ENCODE measurements at regions not wholly inside any gene's neighbourhood (a gene's known extent, or its start where the extent isn't known, plus 50 kb on each side); places are given as distances from the start of the nearest gene placed in this dataset.

DNA sequence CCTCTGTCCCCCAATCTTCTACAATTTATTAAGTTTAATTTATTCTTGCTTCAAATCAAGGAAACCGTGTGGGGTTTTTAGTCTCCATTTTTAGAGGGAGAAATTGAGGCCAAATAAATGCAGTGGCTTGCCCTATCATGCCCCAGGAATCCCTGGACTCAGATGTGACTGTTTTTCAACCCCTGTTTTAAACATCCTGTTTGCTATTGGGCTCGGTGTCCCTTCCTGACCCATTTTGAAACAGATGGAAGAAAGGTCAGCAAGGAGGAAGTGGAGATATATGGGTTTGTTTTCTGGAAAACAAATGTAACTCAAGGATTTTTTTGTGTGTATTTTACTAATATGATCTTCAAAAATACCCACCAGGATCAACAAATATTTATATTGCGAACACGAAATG is 84.7 kb downstream of the DACT1 start:
- no peak overlapping the region for H2AFZ ChIP-seq (ENCODE audit: low read depth, low read length)
- no peaks in the 10 kb centered on the region for H3K79me2 ChIP-seq (ENCODE audit: insufficient read depth, low read length)
- no peaks in the 10 kb centered on the region for H4K20me1 ChIP-seq (ENCODE audit: insufficient read depth, low read length)
- H3K4me2 ChIP-seq (ENCODE audit: insufficient read depth, low read length): no peak overlapping the region
- H3K4me1 ChIP-seq (ENCODE audit: insufficient read depth, low read length): no peaks in the 10 kb centered on the region
- H3K36me3 ChIP-seq (ENCODE audit: insufficient read depth, low read length): no peaks in the 10 kb centered on the region
- no peaks in the 10 kb centered on the region for H3K27me3 ChIP-seq (ENCODE audit: insufficient read depth, low read length, poor library complexity)
- DNase-seq (no peak), ATAC-seq (ENCODE audit: insufficient read depth, low read depth) (no peak)
- no peak for TF ChIP-seq EZH2 (IDR thresholded peaks at IDR 0.05; ENCODE audit: borderline replicate concordance, low read depth, low read length, severe bottlenecking)
- TF ChIP-seq, protein P1, sequence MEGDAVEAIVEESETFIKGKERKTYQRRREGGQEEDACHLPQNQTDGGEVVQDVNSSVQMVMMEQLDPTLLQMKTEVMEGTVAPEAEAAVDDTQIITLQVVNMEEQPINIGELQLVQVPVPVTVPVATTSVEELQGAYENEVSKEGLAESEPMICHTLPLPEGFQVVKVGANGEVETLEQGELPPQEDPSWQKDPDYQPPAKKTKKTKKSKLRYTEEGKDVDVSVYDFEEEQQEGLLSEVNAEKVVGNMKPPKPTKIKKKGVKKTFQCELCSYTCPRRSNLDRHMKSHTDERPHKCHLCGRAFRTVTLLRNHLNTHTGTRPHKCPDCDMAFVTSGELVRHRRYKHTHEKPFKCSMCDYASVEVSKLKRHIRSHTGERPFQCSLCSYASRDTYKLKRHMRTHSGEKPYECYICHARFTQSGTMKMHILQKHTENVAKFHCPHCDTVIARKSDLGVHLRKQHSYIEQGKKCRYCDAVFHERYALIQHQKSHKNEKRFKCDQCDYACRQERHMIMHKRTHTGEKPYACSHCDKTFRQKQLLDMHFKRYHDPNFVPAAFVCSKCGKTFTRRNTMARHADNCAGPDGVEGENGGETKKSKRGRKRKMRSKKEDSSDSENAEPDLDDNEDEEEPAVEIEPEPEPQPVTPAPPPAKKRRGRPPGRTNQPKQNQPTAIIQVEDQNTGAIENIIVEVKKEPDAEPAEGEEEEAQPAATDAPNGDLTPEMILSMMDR (IDR thresholded peaks at IDR 0.05; ENCODE audit: borderline replicate concordance, extremely low read depth, low read length, poor library complexity, severe bottlenecking): no peak
- H3K4me3 ChIP-seq (ENCODE audit: low read depth in 1 of 2, low read length in 2 of 2): no peak overlapping the region
- no peak overlapping the region for H3K27ac ChIP-seq (ENCODE audit: low read length)
- no peak overlapping the region for H3K9ac ChIP-seq (ENCODE audit: low read depth, low read length)
- H3K9me3 ChIP-seq (ENCODE audit: insufficient read depth, low read length, severe bottlenecking): no peaks in the 10 kb centered on the region

GRCh38 chr14:58724206-58724605 is 86.4 kb downstream of the DACT1 start:
- H3K9me3 ChIP-seq (ENCODE audit: insufficient read depth, low read length, severe bottlenecking): no peaks in the 10 kb centered on the region
- H3K79me2 ChIP-seq (ENCODE audit: insufficient read depth, low read length): no peaks in the 10 kb centered on the region
- no peaks in the 10 kb centered on the region for H3K27me3 ChIP-seq (ENCODE audit: insufficient read depth, low read length, poor library complexity)
- DNase-seq (no peak), ATAC-seq (ENCODE audit: insufficient read depth, low read depth) (no peak)
- no peak overlapping the region for H3K27ac ChIP-seq (ENCODE audit: low read length)
- H2AFZ ChIP-seq (ENCODE audit: low read depth, low read length): no peak overlapping the region
- no peak overlapping the region for H3K4me3 ChIP-seq (ENCODE audit: low read depth in 1 of 2, low read length in 2 of 2)
- TF ChIP-seq, protein P1 (IDR thresholded peaks at IDR 0.05; ENCODE audit: borderline replicate concordance, extremely low read depth, low read length, poor library complexity, severe bottlenecking): no peak
- TF ChIP-seq EZH2 (IDR thresholded peaks at IDR 0.05; ENCODE audit: borderline replicate concordance, low read depth, low read length, severe bottlenecking): no peak
- H4K20me1 ChIP-seq (ENCODE audit: insufficient read depth, low read length): no peaks in the 10 kb centered on the region
- H3K4me1 ChIP-seq (ENCODE audit: insufficient read depth, low read length): no peaks in the 10 kb centered on the region
- no peak overlapping the region for H3K9ac ChIP-seq (ENCODE audit: low read depth, low read length)
- no peak overlapping the region for H3K4me2 ChIP-seq (ENCODE audit: insufficient read depth, low read length)
- no peaks in the 10 kb centered on the region for H3K36me3 ChIP-seq (ENCODE audit: insufficient read depth, low read length)

DNA sequence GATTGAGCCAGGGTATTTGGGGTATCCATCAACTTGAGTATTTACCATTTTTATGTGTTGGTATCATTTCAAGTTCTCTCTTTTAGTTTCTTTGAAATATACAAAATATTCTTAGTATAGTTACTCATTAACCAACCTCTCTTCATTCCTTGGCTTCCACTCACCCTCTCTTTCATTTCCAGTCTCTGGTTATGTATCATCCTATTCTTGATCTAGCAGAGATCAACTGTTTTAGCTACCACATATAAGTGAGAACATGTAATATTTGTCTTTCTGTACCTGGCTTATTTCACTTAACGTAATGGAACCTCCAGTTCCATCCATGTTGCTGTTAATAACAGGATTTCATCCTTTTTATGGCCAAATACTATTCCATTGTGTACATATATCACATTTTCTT is 86.9 kb downstream of the DACT1 start:
- TF ChIP-seq, protein P1 (IDR thresholded peaks at IDR 0.05; ENCODE audit: borderline replicate concordance, extremely low read depth, low read length, poor library complexity, severe bottlenecking): no peak
- no peak for TF ChIP-seq EZH2 (IDR thresholded peaks at IDR 0.05; ENCODE audit: borderline replicate concordance, low read depth, low read length, severe bottlenecking)
- Histone ChIP-seq H3K9ac (ENCODE audit: low read depth, low read length) (no peak overlapping the region), H3K4me1 (ENCODE audit: insufficient read depth, low read length) (no peaks in the 10 kb centered on the region), H3K27ac (ENCODE audit: low read length) (no peak overlapping the region), H3K4me2 (ENCODE audit: insufficient read depth, low read length) (no peak overlapping the region), H2AFZ (ENCODE audit: low read depth, low read length) (no peak overlapping the region), H3K27me3 (ENCODE audit: insufficient read depth, low read length, poor library complexity) (no peaks in the 10 kb centered on the region), H3K9me3 (ENCODE audit: insufficient read depth, low read length, severe bottlenecking) (no peaks in the 10 kb centered on the region), H4K20me1 (ENCODE audit: insufficient read depth, low read length) (no peaks in the 10 kb centered on the region), H3K79me2 (ENCODE audit: insufficient read depth, low read length) (no peaks in the 10 kb centered on the region), H3K36me3 (ENCODE audit: insufficient read depth, low read length) (no peaks in the 10 kb centered on the region), H3K4me3 (ENCODE audit: low read depth in 1 of 2, low read length in 2 of 2) (no peak overlapping the region)
- DNase-seq (no peak), ATAC-seq (ENCODE audit: insufficient read depth, low read depth) (no peak)

GRCh38 chr14:58725226-58725625 is 87.5 kb downstream of the DACT1 start:
- H2AFZ ChIP-seq (ENCODE audit: low read depth, low read length): no peak overlapping the region
- H3K9me3 ChIP-seq (ENCODE audit: insufficient read depth, low read length, severe bottlenecking): no peaks in the 10 kb centered on the region
- H3K36me3 ChIP-seq (ENCODE audit: insufficient read depth, low read length): no peaks in the 10 kb centered on the region
- H3K27me3 ChIP-seq (ENCODE audit: insufficient read depth, low read length, poor library complexity): no peaks in the 10 kb centered on the region
- no peaks in the 10 kb centered on the region for H3K79me2 ChIP-seq (ENCODE audit: insufficient read depth, low read length)
- ATAC-seq (ENCODE audit: insufficient read depth, low read depth) (no peak), DNase-seq (no peak)
- H3K9ac ChIP-seq (ENCODE audit: low read depth, low read length): no peak overlapping the region
- H3K4me1 ChIP-seq (ENCODE audit: insufficient read depth, low read length): no peaks in the 10 kb centered on the region
- no peak overlapping the region for H3K4me3 ChIP-seq (ENCODE audit: low read depth in 1 of 2, low read length in 2 of 2)
- TF ChIP-seq, protein P1 (IDR thresholded peaks at IDR 0.05; ENCODE audit: borderline replicate concordance, extremely low read depth, low read length, poor library complexity, severe bottlenecking): no peak
- TF ChIP-seq EZH2 (IDR thresholded peaks at IDR 0.05; ENCODE audit: borderline replicate concordance, low read depth, low read length, severe bottlenecking): no peak
- no peak overlapping the region for H3K27ac ChIP-seq (ENCODE audit: low read length)
- H3K4me2 ChIP-seq (ENCODE audit: insufficient read depth, low read length): no peak overlapping the region
- H4K20me1 ChIP-seq (ENCODE audit: insufficient read depth, low read length): no peaks in the 10 kb centered on the region

Data from DND-41 (cell line).